PC-9 (cell line): ENCODE measurements at regions not wholly inside any gene's neighbourhood (a gene's known extent, or its start where the extent isn't known, plus 50 kb on each side); places are given as distances from the start of the nearest gene placed in this dataset.

Source experiments
- CTCF ChIP-seq: fragments of 200-600 bp; sonication (generic); conservative IDR thresholded peaks from 2 replicates; pipeline ENCODE4 v1.6.1; 2017; ENCODE audit warnings: mixed run types, antibody characterized with exemption, mild to moderate bottlenecking, moderate library complexity
- EZH2 ChIP-seq: fragments of 200-600 bp; sonication (generic); IDR thresholded peaks from 2 replicates; pipeline ENCODE4 v1.8.0; 2017; ENCODE audit warnings: antibody characterized with exemption, low read depth

DNA sequence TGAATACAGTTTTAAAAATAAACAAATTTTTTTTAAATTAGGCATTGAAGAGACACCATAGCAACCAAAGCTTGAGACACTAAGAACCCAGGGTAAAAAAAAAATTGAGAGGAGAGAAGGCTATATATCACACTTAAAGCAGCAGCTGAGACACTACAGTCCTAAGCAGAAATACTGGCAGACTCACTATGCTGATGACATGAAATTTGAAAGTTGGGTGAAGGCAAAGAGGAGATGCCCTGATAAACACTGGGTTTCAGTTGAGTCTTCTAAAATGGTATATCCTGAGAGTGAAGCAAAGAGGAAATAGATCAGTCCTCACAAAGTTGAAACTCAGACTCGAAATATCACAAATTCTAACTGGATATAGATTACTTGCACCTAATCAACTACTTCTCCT lies 419.9 kb upstream of the CDH9 start:
- TF ChIP-seq CTCF, result no peak
- no peak for TF ChIP-seq EZH2
